HG03442 (cell line): ENCODE measurements at regions not wholly inside any gene's neighbourhood (a gene's known extent, or its start where the extent isn't known, plus 50 kb on each side); places are given as distances from the start of the nearest gene placed in this dataset.
"Not testable (repeated sequence)": the region's sequence is repeated elsewhere in the genome, so short reads cannot be mapped to it uniquely, and the experiment has no call there.

Experiments
- ATAC-seq: cut with Tn5 transposase; IDR thresholded peaks from one replicate; pipeline ENCODE4 v1.9.1; 2021; ENCODE audit warnings: mild to moderate bottlenecking, moderate library complexity; ENCODE audit not compliant: unreplicated experiment

DNA sequence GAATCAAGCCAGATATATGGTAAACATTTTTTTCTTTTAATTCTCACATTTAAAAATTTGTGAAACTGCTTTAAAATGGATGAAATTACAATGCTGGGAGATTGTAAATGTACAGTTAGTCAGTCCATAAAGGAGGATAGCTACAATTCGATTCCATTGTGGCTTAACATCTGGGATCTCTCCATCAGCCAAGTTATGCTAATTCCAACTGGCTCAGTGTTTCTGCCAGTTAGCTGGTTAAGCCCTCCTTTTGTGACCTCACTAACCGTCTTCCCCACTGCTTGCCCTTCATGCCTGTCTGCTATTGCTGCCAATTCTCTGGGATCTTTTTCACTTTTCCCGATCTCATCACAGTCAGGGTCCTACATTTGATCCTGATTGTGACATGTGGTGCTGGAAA lies 1347.6 kb downstream of the CDH11 start:
- no peak for ATAC-seq

DNA sequence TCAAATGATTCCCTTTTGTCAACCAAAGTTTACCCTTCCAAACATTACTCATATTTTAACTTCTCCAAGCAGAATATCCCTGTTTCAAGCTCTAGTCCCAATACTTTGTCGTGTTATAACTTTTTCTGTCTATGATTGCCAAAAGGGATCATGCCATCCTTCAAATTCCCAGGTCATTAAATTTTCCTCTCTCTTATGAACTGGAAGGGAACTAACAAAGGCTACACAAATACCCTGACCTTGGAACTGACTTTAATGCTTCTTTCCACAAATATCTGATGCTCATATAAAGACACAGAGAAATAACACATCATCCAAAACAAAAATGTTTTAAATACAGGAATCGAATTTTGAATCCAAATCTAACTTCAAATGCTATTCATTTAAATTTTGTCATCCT lies 1352.7 kb downstream of the CDH11 start:
- ATAC-seq = no peak

DNA sequence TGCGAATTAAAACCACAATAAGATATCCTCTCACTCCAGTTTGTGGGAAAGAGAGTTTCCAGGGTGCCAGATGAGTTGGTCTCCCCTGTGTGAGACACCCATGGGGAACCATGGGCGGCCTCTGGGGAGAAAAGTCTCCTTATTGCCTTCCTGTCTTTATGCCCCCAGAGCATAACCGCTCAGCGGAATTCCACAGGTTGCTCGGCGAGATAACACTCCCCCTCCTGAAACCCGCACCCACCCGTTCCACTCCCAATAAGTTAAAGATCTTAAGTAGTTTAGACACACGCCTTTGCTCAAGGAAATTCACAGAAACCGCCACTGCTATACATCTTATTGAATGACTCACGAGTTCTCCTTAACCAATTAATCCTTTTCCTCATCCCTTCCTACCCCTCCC lies 1361.6 kb downstream of the CDH11 start:
- not testable (repeated sequence) for ATAC-seq

DNA sequence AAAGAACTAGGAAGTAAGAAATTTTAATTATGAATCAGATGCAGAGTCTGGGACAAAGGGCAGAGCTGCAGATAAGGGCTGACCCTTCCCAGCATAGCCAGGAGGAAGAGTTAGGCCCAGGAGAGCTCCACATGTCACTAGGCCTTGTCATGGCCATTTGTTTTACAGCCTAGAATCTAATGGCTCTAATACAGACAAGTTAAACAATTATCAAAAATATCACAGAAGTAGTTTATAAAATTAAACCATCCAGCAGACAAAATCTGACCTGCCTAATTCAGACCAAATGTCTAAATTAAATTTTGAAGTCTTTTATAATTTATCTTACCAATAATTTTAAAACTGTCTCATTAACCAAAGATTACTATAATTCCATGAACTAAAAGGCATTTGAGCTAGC lies 1369.5 kb downstream of the CDH11 start:
- no peak for ATAC-seq

DNA sequence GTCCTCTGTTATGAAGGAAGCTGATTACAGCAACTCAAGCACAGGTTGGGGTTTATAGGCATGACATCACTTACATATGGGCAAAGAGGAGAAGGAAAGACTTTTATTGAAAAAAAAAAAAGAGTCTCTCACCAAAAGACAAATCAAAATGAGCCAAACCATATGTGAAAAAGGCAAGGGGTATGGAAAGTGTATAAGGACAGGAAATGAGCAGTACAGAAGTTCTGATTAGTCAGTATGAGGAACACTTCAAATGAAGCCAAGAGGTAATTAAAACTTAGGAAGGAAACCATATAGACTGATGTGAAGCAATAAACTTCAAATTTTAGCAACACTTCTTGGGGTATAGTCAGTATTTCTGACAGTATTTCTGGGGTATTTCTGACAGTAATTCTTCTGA lies 1372.6 kb downstream of the CDH11 start:
- no peak for ATAC-seq

DNA sequence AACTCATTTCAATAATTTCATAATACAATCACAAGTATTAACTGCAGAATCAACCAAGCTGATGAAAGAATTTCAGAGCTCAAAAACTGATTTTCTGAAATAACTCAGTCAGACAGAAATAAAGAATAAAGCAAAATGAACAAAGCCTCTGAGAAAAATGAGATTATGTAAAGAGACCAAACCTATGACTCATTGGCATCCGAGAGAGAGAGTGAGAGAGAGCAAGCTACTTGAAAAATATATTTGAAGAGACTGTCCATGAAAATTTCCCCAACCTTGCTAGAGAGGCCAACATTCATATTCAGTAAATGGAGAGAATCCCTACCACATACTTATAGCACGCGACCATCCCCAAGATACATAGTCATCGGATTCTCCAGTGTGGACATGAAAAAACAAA lies 1376.4 kb downstream of the CDH11 start:
- ATAC-seq = no peak

DNA sequence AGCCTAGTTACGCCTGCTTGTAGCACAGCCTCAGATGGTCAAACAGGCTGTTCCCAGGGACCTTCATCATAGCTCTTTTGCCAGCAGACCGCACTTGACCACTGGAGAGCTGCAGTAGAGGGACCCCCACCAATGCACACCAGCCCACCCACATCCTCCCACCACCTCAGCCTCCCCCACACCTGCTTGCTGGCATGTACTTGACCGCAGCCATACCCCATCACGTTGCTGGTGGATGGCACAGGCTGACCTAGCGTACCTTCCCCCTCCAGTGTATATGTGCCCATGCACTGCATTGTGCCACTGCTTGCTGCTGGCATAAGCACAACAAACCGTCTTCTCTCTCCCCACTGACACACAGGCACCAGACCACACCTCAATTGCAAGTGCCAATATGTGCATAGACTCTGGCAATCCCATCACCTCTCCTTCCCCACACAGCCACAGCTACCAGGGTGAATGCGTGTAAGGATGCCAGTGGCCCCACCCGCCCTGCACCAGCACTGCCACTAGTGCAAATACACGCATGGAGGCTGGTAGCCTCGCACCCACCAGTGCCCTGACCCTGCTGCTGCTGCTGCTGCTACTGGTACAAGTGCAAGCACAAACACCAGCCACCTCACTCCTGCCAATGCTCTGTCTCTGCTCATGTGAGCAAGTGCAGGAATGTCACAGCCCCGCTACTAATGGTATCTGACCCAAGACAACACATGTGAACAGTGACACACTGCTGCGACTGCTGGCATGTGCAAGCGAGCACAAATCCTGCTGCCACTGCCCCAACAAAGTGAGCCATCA lies 1377.6 kb downstream of the CDH11 start:
- no peak for ATAC-seq

DNA sequence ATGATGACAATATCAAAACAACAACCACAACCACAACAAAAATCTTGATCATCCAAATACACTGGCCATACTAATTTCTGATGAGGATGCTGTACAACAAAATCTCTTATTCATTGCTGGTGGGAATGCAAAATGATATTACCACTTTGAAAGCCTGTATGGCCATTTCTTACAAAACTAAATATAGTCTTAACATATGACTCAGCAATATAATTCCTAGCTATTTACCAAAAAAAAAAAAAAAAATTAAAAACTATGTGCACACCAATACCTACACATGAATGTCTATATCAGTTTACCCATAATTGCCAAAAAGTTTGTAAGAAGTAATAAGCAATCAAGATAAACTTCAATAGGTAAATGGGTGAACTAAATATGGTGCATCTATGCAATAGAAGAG lies 1379.7 kb downstream of the CDH11 start:
- ATAC-seq = no peak

DNA sequence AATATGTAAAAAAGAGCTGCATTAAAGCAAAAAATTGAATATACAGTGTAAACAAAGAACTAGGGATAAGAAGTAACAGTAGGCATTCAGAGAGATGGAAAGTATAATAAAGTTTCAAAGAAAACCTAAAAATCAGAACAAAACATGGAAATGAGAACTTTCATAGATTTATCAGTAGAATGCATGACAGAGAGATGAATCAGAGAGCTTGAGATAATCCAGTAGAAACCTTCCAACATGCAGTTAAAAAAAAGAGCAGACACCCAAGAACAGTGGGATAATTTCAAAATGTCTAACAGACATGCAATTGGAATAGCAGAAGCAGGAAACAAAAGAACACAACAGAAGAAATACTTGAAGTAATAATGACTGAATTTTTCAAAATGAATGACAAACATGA lies 1384.2 kb downstream of the CDH11 start:
- no peak for ATAC-seq

DNA sequence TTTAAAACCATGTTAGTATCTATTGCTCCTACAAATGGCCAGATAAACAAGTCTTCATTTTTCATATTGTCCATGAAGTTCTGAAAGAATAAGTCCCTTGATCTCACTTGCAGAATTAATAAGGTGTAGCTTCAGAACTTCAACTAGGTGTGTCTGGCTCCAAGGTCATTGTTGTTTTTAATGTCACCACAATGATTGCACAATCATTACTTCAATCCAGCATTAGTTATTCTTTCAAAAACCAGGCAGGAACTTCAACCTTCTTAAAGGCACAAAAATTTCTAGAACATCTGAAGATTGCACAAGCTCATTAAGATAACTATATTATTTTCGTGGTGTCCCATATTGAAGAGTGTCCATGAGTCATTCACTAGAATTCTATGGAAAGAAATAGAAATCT lies 1386.4 kb downstream of the CDH11 start:
- no peak for ATAC-seq

DNA sequence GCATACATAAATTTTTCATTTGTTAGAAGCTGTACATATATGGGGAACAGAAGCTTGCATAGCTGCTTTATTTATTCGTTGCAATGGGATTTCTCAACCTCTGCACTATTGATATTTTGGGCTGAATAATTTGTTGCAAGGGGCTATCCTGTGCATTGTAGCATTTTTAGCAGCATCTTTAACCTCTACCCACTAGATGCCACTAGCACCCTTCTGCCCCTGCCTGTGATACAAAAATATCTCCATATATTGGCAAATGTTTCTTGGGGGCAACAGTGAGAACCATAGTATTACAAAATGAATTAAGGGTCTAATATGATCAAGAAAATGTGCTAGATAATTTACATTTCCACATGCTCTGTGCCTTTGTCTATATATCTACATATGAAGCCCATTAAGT lies 1401.0 kb downstream of the CDH11 start:
- no peak for ATAC-seq

DNA sequence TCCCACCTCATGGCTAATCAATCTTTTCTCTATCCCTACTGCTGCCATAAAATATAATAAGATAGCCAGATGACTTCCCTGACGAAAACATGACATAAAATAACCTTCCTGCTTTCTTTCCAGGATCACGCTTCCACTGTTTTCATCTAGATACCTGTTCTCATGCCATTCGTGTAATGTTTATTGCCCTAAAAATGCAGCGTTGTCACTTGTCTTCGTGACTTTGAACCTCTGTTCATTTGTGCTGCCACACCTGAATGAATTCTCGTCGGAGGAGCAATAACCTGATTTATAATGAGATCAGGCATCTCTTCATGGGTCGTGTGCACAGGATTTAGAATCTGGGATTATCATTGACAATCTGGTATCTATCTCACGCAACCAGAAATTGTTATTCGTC lies 1401.9 kb downstream of the CDH11 start:
- ATAC-seq = no peak

DNA sequence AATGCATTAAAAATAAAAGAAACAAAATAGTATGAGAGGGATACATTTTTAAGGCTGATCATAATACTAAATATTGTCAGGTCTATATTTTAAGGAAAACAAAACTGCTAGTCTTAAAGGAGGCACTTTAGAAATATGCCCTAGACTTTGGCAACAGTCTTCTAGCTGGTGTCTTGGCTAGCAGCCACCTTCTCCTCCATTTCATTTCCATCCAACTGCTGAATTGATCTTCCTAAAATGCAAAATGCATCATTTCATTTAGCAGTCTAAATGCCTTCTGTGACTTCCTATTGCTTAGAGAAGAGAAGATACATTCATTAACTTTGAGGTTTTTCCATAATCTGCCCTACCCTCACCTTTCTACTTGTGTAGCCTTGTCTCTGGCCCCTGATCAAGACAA lies 1404.1 kb downstream of the CDH11 start:
- no peak for ATAC-seq

DNA sequence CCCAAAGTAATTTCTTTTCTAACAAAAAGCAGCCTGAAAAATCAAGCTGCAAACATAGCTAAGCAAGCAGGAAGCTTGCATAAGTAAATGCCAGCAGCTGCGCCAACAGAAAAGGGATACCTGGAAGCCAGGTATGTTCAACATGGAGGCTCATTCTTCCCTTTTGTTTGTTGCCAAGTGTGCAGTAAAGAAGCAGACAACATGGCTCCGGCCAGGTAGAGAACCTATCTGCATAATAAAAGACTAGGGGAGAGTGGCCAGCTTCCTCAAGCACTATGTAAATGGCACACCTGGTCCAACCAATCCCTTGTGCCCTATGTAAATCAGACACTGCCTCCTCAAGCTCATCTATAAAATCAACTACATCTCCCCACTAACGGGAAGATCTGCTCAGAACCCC lies 1407.0 kb downstream of the CDH11 start:
- ATAC-seq = no peak

DNA sequence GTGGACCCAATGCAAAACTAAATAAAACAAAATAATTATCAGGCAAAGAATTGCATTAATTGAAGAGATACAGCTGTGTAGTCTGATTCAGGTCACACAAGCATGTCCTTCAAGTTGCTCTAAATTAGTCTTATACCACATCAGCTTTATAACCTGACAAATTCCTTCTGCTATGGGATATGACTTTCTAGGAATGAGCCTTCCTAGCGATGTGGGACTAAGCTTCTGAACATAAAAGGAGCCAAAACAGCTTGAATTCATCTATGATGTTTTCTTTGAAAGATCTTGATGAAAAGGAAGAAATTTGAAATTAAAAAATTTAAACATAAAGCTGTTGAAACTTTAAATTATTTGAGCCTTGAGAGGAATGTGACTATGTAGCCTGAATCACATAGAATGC lies 1409.1 kb downstream of the CDH11 start:
- no peak for ATAC-seq

DNA sequence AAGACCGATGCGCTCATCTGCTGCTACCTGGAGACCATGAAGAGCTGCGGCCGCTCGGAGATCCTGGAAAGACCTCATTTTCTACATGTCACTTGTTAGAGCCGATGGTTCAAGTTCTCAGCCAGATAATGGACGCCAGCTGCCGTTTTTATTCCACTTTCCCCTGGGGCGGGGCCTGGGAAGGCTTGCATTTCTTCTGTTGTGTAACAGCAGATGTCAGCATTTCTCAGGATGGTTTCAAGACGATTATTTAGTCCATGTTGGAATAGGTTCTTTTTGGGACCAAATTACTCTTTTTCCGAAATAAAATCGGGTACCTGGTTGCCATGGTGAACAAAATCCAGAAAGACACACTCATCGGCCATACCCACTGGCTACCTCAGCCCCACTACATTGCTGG lies 1418.3 kb downstream of the CDH11 start:
- ATAC-seq = no peak

DNA sequence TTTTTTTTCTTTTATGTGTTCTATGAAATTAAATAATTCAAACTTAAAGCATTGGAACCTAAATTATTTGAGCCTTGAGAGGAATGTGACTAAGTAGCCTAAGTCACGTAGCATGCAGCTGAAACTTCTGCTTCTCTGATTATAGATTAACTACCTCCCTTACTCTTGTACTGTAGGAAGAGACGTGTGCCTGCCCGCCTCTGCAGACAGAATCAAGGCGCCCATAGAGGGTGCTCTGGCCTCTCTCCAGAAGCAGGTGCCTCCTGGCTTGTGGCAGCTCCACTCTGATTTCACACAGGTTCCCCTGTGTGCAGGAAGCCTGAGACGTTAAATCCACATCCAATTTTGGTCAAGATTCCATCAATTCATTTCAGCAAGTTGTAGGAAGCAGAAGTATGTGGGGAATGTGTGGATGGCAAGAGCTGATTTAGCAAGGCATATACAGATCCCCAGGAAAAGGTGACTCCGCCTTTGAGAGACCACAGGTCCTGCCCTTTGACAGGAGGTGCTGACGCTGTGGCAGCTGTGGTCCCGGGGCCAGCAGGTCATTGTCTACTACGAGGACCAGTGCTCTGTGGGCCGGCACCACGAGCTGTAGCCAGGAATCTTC lies 1418.8 kb downstream of the CDH11 start:
- ATAC-seq = no peak

DNA sequence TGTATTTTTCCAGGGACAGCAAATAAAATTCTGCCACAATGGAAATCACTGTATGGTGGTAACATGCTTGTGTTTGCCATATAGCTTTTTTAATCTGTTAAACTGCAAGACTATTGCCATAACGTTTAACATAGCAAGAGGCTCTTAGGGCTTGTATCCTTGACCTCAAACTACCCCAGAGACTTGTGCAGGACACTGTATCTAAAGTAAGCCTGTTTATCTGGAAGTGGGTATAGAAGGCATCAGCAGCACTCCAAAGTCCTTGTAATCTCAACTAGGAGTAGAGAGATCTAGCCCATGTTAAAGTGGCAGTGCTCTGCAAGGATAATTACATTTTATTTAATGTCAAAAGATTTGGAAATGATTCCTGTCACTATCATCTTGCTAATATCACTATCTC lies 1424.1 kb downstream of the CDH11 start:
- no peak for ATAC-seq

DNA sequence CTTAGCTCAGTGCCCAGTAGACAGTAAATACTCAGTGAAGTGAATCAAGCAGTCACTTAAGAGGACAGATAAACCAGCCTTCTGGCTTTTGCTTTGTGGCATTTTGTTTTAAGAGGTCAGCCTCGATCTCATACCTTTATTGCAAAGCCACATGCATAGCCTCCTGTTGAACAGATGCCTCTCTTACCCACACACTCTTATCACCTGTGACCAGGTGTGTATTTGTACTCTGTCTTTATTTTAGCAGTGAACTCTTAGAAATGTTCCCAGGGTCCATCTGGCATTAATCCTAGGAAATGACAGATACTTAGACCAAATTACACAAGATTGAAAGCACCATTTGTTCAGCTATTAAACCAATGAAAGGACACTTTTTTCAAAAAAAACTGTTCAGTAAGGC lies 1426.5 kb downstream of the CDH11 start:
- ATAC-seq = no peak

DNA sequence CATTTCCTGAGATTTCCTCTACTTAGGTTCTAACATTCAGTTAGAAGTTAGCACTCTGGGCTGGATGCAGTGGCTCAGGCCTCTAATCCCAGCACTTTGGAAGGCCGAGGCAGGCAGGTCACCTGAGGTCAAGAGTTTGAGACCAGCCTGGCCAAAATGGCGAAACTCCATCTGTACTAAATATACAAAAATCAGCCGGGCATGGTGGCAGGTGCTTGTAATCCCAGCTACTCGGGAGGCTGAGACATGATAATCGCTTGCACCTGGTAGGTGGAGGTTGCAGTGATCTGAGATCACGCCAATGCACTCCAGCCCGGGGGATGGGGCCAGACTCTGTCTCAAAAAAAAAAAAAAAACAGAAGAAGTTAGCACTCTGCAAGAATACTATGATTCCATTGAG lies 1430.9 kb downstream of the CDH11 start:
- ATAC-seq = no peak

DNA sequence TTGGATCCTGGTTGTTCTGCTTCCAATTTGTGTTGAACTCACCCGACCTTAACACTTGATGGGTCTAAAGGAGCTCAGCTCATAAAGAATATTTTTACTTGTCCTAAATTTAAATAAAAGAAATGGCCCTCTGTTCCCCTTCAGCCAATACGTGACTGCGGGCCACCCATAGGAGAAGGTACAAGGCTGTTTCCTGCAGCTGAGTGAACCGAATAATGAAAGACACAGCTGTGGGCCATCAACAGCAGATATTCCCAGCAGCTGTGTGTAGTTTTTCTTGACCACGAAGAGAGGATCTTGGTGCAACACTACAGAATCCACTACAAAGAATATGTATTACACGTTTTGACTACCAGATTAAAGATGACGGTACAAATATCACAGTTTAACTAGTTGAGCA lies 1431.6 kb downstream of the CDH11 start:
- no peak for ATAC-seq

DNA sequence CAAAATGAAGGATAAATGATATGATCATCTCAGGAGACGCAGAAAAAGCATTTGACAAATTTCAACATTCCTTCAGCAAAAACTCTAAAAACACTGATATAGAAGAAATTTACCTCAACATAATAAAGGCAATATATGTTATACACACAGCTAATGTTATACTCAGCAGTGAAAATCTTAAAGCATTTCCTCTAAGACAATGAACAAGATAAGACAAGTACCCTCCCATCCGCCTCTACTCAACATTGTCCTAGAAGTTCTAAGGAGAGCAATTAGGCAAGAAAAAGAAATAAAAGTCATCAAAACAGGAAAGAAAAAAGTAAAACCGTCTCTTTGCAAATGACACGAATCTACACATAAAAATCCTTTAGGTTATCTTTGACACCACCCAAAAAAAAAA lies 1432.8 kb downstream of the CDH11 start:
- ATAC-seq = no peak
